ENCODE measurements at regions not wholly inside any gene's neighbourhood (a gene's known extent, or its start where the extent isn't known, plus 50 kb on each side); places are given as distances from the start of the nearest gene placed in this dataset.
"Not testable (repeated sequence)": the region's sequence is repeated elsewhere in the genome, so short reads cannot be mapped to it uniquely, and the experiment has no call there.

DNA sequence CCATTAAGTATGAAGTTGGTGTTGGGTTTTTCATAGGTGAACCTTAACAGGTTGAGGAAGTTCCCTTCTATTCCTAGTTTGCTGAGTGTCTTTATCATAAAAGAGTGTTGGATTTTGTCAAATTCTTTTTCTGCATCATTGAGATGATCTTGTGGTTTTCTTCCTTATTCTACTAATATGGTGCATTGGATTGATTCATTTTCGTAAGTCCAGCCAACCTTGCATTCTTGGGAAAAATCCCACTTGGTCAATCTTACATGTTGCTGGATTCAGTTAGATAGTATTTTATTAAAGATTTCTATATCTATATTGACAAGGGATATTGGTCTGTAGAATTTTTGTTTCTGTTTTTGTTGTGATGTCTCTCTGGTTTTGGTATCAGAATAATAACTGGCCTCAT lies 83.7 kb upstream of the C15orf39 start:
- in situ Hi-C loops (cut with HindIII; ENCODE audit: low pct_unique_long_range_greater_than_20kb, low sequenced_read_pairs) = no loop called here
- no peak for TF ChIP-seq JUND (IDR thresholded peaks at IDR 0.05; ENCODE audit: low read depth)
- DNase-seq (ENCODE audit: low read depth in 1 of 2, low spot score in 1 of 2) = no peak

- in situ Hi-C loops (cut with HindIII; ENCODE audit: low pct_unique_long_range_greater_than_20kb, low sequenced_read_pairs) = not testable (repeated sequence)
Observed at GRCh38 chr15:75119312-75119711, 82.4 kb upstream of the C15orf39 start.

GRCh38 chr15:75121491-75121890 lies 80.2 kb upstream of the C15orf39 start:
- no peak for DNase-seq (ENCODE audit: low read depth in 1 of 2, low spot score in 1 of 2)
- in situ Hi-C loops (cut with HindIII; ENCODE audit: low pct_unique_long_range_greater_than_20kb, low sequenced_read_pairs) = no loop called here
- TF ChIP-seq JUND (IDR thresholded peaks at IDR 0.05; ENCODE audit: low read depth) = no peak

More at GRCh38 chr15:75119312-75119711, 82.4 kb upstream of the C15orf39 start:
- DNase-seq (ENCODE audit: low read depth in 1 of 2, low spot score in 1 of 2) = not testable (repeated sequence)

DNA sequence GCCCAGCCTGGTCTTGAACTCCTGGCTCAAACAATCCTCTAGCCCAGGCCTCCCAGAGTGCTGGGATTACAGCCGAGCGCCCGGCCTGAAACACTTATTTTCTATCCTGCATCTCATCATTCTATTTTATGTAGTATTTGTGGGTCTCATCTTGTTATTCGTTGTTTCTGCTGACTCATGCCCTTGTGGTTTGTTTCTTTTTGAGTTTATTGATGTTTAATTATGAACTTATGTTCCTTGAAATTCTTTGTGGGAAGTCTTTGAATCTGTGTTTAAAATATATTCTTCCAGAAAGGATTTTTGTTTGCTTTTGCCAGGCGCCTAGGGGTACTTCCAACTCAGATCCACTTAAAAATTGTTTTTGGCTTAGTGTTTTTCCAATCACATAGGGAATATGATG lies 78.3 kb upstream of the C15orf39 start:
- in situ Hi-C loops (cut with HindIII; ENCODE audit: low pct_unique_long_range_greater_than_20kb, low sequenced_read_pairs) = no loop called here
- DNase-seq (ENCODE audit: low read depth in 1 of 2, low spot score in 1 of 2) = no peak
- no peak for TF ChIP-seq JUND (IDR thresholded peaks at IDR 0.05; ENCODE audit: low read depth)

GRCh38 chr15:75124278-75124677 lies 77.4 kb upstream of the C15orf39 start:
- DNase-seq (ENCODE audit: low read depth in 1 of 2, low spot score in 1 of 2); in situ Hi-C loops (cut with HindIII; ENCODE audit: low pct_unique_long_range_greater_than_20kb, low sequenced_read_pairs): not testable (repeated sequence)

GRCh38 chr15:75125935-75126334 lies 75.7 kb upstream of the C15orf39 start:
- no peak for TF ChIP-seq JUND (IDR thresholded peaks at IDR 0.05; ENCODE audit: low read depth)
- DNase-seq (ENCODE audit: low read depth in 1 of 2, low spot score in 1 of 2) = no peak
- in situ Hi-C loops (cut with HindIII; ENCODE audit: low pct_unique_long_range_greater_than_20kb, low sequenced_read_pairs) = no loop called here

- no peak for TF ChIP-seq JUND (IDR thresholded peaks at IDR 0.05; ENCODE audit: low read depth)
- in situ Hi-C loops (cut with HindIII; ENCODE audit: low pct_unique_long_range_greater_than_20kb, low sequenced_read_pairs) = no loop called here
- DNase-seq (ENCODE audit: low read depth in 1 of 2, low spot score in 1 of 2) = no peak
Observed at GRCh38 chr15:75126864-75127580, 74.7 kb upstream of the C15orf39 start.

- no peak for DNase-seq (ENCODE audit: low read depth in 1 of 2, low spot score in 1 of 2)
- no peak for TF ChIP-seq JUND (IDR thresholded peaks at IDR 0.05; ENCODE audit: low read depth)
- in situ Hi-C loops (cut with HindIII; ENCODE audit: low pct_unique_long_range_greater_than_20kb, low sequenced_read_pairs) = no loop called here
Observed at GRCh38 chr15:75129788-75130187, 71.9 kb upstream of the C15orf39 start.

DNA sequence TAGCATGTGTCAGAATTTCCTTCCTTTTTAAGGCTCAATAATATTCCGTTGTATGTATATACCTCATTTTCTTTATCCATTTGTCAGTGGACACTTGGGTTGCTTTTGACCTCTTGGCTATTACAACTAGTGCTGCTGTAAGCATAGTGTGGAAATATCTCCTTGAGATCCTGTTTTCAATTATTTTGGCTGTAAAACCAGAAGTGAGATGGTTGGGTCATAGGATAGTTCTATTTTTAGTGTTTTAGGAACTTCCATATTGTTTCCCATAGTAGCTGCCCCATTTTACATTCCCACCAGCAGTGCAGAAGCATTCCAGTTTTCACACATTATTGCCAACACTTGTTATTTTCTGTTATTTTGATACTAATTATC lies 70.4 kb upstream of the C15orf39 start:
- DNase-seq (ENCODE audit: low read depth in 1 of 2, low spot score in 1 of 2) = no peak
- in situ Hi-C loops (cut with HindIII; ENCODE audit: low pct_unique_long_range_greater_than_20kb, low sequenced_read_pairs) = no loop called here
- no peak for TF ChIP-seq JUND (IDR thresholded peaks at IDR 0.05; ENCODE audit: low read depth)

- in situ Hi-C loops (cut with HindIII; ENCODE audit: low pct_unique_long_range_greater_than_20kb, low sequenced_read_pairs) = no loop called here
- no peak for DNase-seq (ENCODE audit: low read depth in 1 of 2, low spot score in 1 of 2)
- no peak for TF ChIP-seq JUND (IDR thresholded peaks at IDR 0.05; ENCODE audit: low read depth)
Observed at GRCh38 chr15:75134748-75135147, 66.9 kb upstream of the C15orf39 start.

DNA sequence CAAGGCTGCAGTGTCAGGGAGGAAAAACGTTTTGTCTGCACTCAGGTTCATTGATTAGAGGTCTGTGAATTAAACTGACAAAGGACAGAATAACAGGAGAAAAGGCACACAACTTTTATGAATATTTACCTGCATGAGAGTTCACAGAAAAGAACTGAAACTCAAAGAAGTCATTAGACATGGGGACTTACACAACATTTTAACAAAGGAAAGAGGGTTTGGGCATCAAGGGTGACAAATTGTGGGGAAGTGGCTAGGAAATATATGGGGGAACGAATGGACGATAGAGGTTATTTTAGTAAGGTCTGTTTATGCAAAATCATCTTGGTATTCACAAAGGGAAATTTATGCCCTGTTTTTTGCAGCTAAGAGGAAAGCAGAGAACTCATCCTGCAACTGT lies 65.6 kb upstream of the C15orf39 start:
- in situ Hi-C loops (cut with HindIII; ENCODE audit: low pct_unique_long_range_greater_than_20kb, low sequenced_read_pairs) = no loop called here
- DNase-seq (ENCODE audit: low read depth in 1 of 2, low spot score in 1 of 2) = no peak
- no peak for TF ChIP-seq JUND (IDR thresholded peaks at IDR 0.05; ENCODE audit: low read depth)

GRCh38 chr15:75136758-75137157 lies 64.9 kb upstream of the C15orf39 start:
- DNase-seq (ENCODE audit: low read depth in 1 of 2, low spot score in 1 of 2) = no peak
- no peak for TF ChIP-seq JUND (IDR thresholded peaks at IDR 0.05; ENCODE audit: low read depth)
- in situ Hi-C loops (cut with HindIII; ENCODE audit: low pct_unique_long_range_greater_than_20kb, low sequenced_read_pairs) = no loop called here

- in situ Hi-C loops (cut with HindIII; ENCODE audit: low pct_unique_long_range_greater_than_20kb, low sequenced_read_pairs) = no loop called here
- TF ChIP-seq JUND (IDR thresholded peaks at IDR 0.05; ENCODE audit: low read depth) = no peak
- DNase-seq (ENCODE audit: low read depth in 1 of 2, low spot score in 1 of 2) = peak; percentile 42
Observed at GRCh38 chr15:75138016-75138999, 63.4 kb upstream of the C15orf39 start.
